Fibroblast of lung (primary cell): ENCODE measurements at regions not wholly inside any gene's neighbourhood (a gene's known extent, or its start where the extent isn't known, plus 50 kb on each side); places are given as distances from the start of the nearest gene placed in this dataset.

Experiments
- CTCF ChIP-seq, 2 donors: IDR thresholded peaks in 1 of 2; conservative IDR thresholded peaks in 1 of 2; 1 replicate in 1 of 2; 2 replicates in 1 of 2; pipeline ENCODE4 v1.5.1; 2011 to 2012; ENCODE audit warnings: low read length in 2 of 2, control low read depth in 1 of 2, inconsistent platforms in 1 of 2, low read depth in 1 of 2, mild to moderate bottlenecking in 1 of 2
- EZH2 ChIP-seq: IDR thresholded peaks from 2 replicates; pipeline ENCODE4 v1.5.1; 2012; ENCODE audit warnings: low read length, control low read depth, mild to moderate bottlenecking; ENCODE audit errors: missing control alignments

GRCh38 chr1:71296551-71297134 lies 215.8 kb upstream of the ZRANB2 start:
- TF ChIP-seq EZH2 (no peak), CTCF (conservative IDR thresholded peaks at IDR 0.05 in 1 of 2, IDR thresholded peaks at IDR 0.05 in 1 of 2; ENCODE audit: low read depth in 1 of 2, low read length in 2 of 2) (no peak)
